ENCODE measurements at regions not wholly inside any gene's neighbourhood (a gene's known extent, or its start where the extent isn't known, plus 50 kb on each side); places are given as distances from the start of the nearest gene placed in this dataset.
"Not testable (repeated sequence)": the region's sequence is repeated elsewhere in the genome, so short reads cannot be mapped to it uniquely, and the experiment has no call there.

DNA sequence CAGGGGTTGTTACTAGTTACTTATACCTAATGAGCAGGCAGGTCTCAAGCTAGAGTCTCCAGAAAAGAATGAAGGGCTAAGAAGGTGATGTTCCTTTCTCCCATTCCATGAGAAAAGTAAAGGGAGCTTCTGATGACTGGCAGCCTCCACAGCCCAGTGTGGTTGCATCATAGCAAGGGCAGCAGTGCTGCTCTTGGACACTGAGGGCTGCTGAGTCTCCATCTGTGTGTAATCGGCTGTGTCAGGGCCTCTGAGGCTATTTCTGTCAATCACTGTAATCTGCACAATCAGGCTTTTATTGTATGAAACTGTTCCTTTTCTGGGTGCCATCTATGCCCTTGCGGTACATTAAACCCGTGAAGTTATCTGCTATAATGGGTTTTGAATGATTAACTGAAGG lies 164.1 kb upstream of the FBXO11 start:
- WGBS (ENCODE audit: insufficient coverage, insufficient read length): no CpG with 5 or more reads among the region's 3 CpGs
- no peak overlapping the region for H3K27ac ChIP-seq (ENCODE audit: low read length)
- H3K36me3 ChIP-seq (ENCODE audit: control insufficient read depth, insufficient read depth, low read length): no peaks in the 10 kb centered on the region
- DNase-seq (ENCODE audit: low read depth, low spot score): no peak
- H3K4me1 ChIP-seq (ENCODE audit: control insufficient read depth, insufficient read depth, low read length): no peaks in the 10 kb centered on the region
- no peaks in the 10 kb centered on the region for H3K27me3 ChIP-seq (ENCODE audit: control insufficient read depth, insufficient read depth, low read length)
- no peaks in the 10 kb centered on the region for H3K9me3 ChIP-seq (ENCODE audit: control insufficient read depth, insufficient read depth, low read length)
- H3K4me3 ChIP-seq (ENCODE audit: low read length): no peak overlapping the region

DNA sequence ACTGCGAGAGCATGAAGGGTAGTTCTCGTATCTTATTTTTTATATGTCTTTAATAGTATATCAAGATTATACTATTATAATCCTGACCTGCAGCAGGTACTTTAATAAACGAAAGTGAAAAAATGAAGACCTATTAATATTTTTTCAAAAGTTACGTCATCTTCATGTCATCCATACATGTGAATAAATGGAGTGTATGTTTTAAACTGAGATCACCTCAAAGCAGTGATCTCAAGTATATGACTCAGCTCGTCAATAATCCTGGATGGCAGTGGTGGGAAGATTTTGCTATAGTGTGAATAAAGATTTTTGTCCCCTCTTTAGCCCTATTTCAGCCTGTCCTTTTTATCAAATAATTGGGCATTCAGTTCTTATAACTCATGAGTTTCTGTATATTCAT lies 166.3 kb upstream of the FBXO11 start:
- Histone ChIP-seq H3K36me3 (ENCODE audit: control insufficient read depth, insufficient read depth, low read length) (no peaks in the 10 kb centered on the region), H3K27ac (ENCODE audit: low read length) (no peak overlapping the region), H3K4me1 (ENCODE audit: control insufficient read depth, insufficient read depth, low read length) (no peaks in the 10 kb centered on the region), H3K9me3 (ENCODE audit: control insufficient read depth, insufficient read depth, low read length) (no peaks in the 10 kb centered on the region), H3K27me3 (ENCODE audit: control insufficient read depth, insufficient read depth, low read length) (no peaks in the 10 kb centered on the region), H3K4me3 (ENCODE audit: low read length) (no peak overlapping the region)
- DNase-seq (ENCODE audit: low read depth, low spot score): no peak
- no CpG with 5 or more reads among the region's 5 CpGs for WGBS (ENCODE audit: insufficient coverage, insufficient read length)

DNA sequence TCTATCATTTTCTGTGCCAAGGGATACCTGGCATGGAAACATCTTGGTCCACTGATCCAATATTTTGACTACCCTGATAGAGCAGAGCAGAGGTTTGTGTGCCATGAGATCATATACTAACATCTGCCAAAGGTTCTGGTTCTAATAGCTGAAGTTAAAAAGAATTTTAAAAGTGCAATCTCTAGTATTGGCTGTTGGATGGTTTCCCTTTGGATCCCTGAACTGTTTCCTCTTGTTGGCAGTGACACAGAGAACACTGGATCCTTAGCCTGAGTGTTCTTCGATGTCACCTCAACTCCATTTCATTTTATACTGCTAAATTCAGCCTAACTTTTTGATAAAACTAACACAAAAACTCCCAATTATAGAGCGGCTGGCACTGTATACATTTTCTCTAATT lies 169.3 kb upstream of the FBXO11 start:
- Histone ChIP-seq H3K4me3 (ENCODE audit: low read length) (no peak overlapping the region), H3K36me3 (ENCODE audit: control insufficient read depth, insufficient read depth, low read length) (no peaks in the 10 kb centered on the region), H3K27me3 (ENCODE audit: control insufficient read depth, insufficient read depth, low read length) (no peaks in the 10 kb centered on the region), H3K27ac (ENCODE audit: low read length) (no peak overlapping the region), H3K4me1 (ENCODE audit: control insufficient read depth, insufficient read depth, low read length) (no peaks in the 10 kb centered on the region), H3K9me3 (ENCODE audit: control insufficient read depth, insufficient read depth, low read length) (no peaks in the 10 kb centered on the region)
- no CpG with 5 or more reads among the region's 2 CpGs for WGBS (ENCODE audit: insufficient coverage, insufficient read length)
- no peak for DNase-seq (ENCODE audit: low read depth, low spot score)

DNA sequence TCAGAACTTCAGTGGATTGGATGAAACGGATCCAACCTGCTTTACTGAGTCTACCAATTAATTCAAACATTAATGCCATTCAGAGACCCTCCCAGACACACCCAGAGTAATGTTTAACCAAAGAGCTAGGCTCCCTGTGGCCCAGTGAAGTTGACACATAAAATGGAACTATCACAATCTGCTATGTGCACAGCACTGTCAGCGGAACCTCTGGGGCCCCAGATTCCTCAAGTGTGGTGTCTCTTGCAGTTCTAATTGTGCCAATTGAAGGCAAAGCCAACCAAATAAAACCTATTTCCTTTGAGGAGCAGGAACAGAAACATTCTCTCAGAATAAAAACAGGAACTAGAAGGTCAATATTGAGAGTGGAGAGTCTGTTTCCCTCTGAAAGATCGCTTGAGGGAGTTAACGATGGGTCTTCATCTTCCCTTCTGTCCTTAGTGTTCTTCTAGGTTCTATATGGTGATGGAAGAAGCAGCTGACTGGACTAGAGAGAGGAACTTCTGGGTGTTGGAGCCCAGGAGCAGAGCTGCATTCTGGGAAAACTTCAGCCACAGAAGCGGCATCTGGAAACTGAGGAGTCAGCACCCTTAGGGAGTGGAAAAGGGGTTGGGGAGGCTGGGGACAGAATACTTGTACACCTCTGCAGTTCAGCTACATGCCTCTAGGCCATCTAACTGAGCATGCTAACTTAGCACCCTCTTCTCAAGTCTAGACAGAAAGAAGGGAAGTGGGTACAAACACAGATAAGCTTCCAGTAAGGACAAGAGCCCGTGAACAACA lies 174.4 kb upstream of the FBXO11 start:
- DNase-seq (ENCODE audit: low read depth, low spot score): no peak
- Histone ChIP-seq H3K36me3 (ENCODE audit: control insufficient read depth, insufficient read depth, low read length) (no peaks in the 10 kb centered on the region), H3K27ac (ENCODE audit: low read length) (no peak overlapping the region), H3K4me1 (ENCODE audit: control insufficient read depth, insufficient read depth, low read length) (no peaks in the 10 kb centered on the region), H3K27me3 (ENCODE audit: control insufficient read depth, insufficient read depth, low read length) (no peaks in the 10 kb centered on the region), H3K9me3 (ENCODE audit: control insufficient read depth, insufficient read depth, low read length) (no peaks in the 10 kb centered on the region), H3K4me3 (ENCODE audit: low read length) (no peak overlapping the region)
- WGBS (ENCODE audit: insufficient coverage, insufficient read length): no CpG with 5 or more reads among the region's 6 CpGs

DNA sequence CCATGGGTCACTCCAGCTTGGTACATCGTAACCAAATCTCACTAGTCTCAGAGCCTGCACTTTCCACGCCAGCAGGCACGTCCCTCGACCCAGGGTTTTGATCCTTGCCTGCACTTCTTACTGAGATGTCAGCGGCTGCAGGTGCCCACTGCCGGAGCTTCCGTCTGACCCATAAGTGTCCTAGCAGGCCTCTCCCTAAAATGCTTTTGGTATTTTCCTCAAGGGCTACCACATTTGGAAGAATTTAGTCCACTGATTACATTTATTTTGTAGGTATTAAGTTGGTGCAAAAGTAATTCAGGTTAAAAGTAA lies 175.0 kb upstream of the FBXO11 start:
- Histone ChIP-seq H3K27me3 (ENCODE audit: control insufficient read depth, insufficient read depth, low read length) (no peaks in the 10 kb centered on the region), H3K4me3 (ENCODE audit: low read length) (no peak overlapping the region)
- no CpG with 5 or more reads among the region's 7 CpGs for WGBS (ENCODE audit: insufficient coverage, insufficient read length)

DNA sequence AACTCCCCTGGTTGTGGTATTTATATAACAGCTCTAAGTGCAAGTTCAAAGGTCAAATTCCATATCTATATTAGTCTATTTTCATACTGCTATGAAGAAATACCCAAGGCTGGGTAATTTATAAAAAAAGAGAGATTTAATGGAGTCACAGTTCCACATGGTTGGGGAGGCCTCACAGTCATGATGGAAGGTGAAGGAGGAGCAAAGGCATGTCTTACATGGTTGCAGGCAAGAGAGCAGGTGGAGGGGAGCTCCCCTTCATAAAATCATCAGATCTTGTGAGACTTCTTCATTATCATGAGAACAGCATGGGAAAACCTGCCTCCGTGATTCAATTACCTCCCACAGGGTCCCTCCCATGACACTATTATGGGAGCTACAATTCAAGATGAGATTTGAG lies 179.6 kb upstream of the FBXO11 start:
- Histone ChIP-seq H3K4me1 (ENCODE audit: control insufficient read depth, insufficient read depth, low read length) (no peaks in the 10 kb centered on the region), H3K27me3 (ENCODE audit: control insufficient read depth, insufficient read depth, low read length) (no peaks in the 10 kb centered on the region), H3K27ac (ENCODE audit: low read length) (no peak overlapping the region), H3K9me3 (ENCODE audit: control insufficient read depth, insufficient read depth, low read length) (peaks cover 3% of the 10 kb centered on the region; the same call in 1 of the 2 replicates), H3K4me3 (ENCODE audit: low read length) (no peak overlapping the region), H3K36me3 (ENCODE audit: control insufficient read depth, insufficient read depth, low read length) (0 out of 2 replicates have a peak, but pooled peaks cover 3% of the 10 kb centered on the region)
- DNase-seq (ENCODE audit: low read depth, low spot score): no peak
- no CpG with 5 or more reads among the region's 1 CpG for WGBS (ENCODE audit: insufficient coverage, insufficient read length)

More for the DNA sequence above, 175.0 kb upstream of the FBXO11 start:
- no peak overlapping the region for H3K27ac ChIP-seq (ENCODE audit: low read length)
- H3K9me3 ChIP-seq (ENCODE audit: control insufficient read depth, insufficient read depth, low read length): no peaks in the 10 kb centered on the region
- no peak for DNase-seq (ENCODE audit: low read depth, low spot score)
- H3K4me1 ChIP-seq (ENCODE audit: control insufficient read depth, insufficient read depth, low read length): no peaks in the 10 kb centered on the region
- no peaks in the 10 kb centered on the region for H3K36me3 ChIP-seq (ENCODE audit: control insufficient read depth, insufficient read depth, low read length)

DNA sequence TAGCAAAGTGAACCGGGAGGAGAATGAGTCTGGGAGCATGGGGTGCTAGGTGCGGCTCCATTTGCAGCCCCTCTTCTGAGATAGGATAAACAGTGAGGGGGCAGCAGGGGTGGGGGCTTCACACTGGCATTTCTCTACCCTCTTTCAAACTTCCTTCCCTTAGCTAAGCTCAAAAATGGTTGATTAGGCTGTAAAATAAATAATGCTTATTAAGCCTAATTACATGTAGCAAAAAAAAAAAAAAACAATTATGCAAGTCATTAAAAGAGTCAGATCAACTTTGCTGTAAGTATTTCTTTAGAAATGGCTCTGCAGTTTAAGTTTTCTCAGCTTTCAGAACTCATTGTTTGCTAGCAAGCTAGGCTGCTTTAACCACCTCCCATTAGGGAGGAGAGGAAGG lies 182.7 kb upstream of the FBXO11 start:
- no peaks in the 10 kb centered on the region for H3K27me3 ChIP-seq (ENCODE audit: control insufficient read depth, insufficient read depth, low read length)
- WGBS (ENCODE audit: insufficient coverage, insufficient read length): no CpG with 5 or more reads among the region's 2 CpGs
- 0 out of 2 replicates have a peak, but pooled peaks cover 3% of the 10 kb centered on the region for H3K36me3 ChIP-seq (ENCODE audit: control insufficient read depth, insufficient read depth, low read length)
- H3K4me3 ChIP-seq (ENCODE audit: low read length): no peak overlapping the region
- no peaks in the 10 kb centered on the region for H3K4me1 ChIP-seq (ENCODE audit: control insufficient read depth, insufficient read depth, low read length)
- DNase-seq (ENCODE audit: low read depth, low spot score): no peak
- H3K27ac ChIP-seq (ENCODE audit: low read length): no peak overlapping the region
- peaks cover 3% of the 10 kb centered on the region; the same call in 1 of the 2 replicates for H3K9me3 ChIP-seq (ENCODE audit: control insufficient read depth, insufficient read depth, low read length)

DNA sequence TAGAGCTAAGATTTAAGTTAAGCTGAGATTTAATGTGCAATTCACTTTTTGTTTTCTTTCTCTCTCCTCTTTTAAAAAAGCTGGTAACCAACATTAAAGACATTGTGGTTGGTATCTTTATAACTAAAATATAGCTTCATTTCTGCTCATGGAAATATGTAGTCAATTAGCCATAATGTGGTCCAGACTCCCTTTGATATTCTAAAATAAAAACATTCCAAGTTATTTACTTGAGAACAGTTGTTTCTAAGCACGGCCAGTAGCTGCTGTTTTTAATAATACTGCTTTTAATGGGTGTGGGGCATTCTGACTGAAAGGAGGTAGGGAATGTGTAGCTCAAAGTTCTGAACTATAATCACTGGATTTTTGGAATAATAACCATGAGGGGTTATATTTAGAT lies 183.3 kb upstream of the FBXO11 start:
- Histone ChIP-seq H3K4me1 (ENCODE audit: control insufficient read depth, insufficient read depth, low read length) (no peaks in the 10 kb centered on the region), H3K36me3 (ENCODE audit: control insufficient read depth, insufficient read depth, low read length) (0 out of 2 replicates have a peak, but pooled peaks cover 3% of the 10 kb centered on the region), H3K9me3 (ENCODE audit: control insufficient read depth, insufficient read depth, low read length) (peaks cover 3% of the 10 kb centered on the region; the same call in 1 of the 2 replicates), H3K27me3 (ENCODE audit: control insufficient read depth, insufficient read depth, low read length) (no peaks in the 10 kb centered on the region), H3K27ac (ENCODE audit: low read length) (no peak overlapping the region), H3K4me3 (ENCODE audit: low read length) (no peak overlapping the region)
- DNase-seq (ENCODE audit: low read depth, low spot score): no peak
- WGBS (ENCODE audit: insufficient coverage, insufficient read length): no CpG with 5 or more reads among the region's 1 CpG

DNA sequence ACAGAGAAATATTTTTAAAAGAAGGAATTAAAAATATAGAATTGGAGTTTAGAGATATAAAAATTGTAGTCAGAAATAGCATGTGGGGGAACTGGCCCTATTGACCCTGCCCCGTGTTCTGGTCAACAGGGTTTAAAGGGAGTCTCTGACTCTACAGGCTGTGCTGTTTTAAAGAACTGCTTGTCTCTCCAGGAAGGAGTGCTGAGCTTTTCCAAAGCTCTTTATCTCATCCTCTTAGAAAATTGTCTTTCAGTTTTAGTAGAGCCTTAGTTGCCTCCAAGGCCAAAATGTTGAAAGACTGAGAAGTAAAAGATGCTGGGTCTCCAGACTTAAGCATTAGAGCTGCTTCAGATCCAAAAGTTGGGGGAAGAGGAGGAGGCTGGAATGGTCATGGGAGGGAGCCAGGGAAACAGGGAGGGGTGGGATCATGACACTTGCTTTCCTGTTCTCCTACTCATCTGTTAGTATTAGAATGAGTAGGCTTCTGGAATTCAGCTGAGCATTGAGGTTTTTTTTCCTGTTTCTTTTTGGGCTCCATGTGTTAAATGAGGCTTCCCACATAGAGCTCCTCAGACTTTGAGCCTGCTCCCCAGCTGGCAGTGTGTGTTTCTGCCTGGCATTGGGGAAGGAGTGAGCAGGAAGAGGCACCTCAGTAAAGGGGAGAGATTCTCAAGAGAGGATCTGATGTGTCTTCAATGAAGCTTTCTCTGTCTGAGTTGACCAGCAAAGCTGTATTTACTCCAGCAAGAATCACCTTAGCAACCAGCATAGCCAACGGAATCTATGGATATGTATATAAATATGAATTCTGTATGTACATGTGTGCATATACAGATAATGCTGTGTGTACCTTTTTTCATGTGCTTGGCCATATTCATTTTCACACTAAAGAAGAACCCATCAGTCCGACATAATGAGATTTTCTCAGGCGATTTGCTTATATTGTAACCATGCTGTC lies 186.8 kb upstream of the FBXO11 start:
- no peak for DNase-seq (ENCODE audit: low read depth, low spot score)
- no peak overlapping the region for H3K4me3 ChIP-seq (ENCODE audit: low read length)
- no CpG with 5 or more reads among the region's 4 CpGs for WGBS (ENCODE audit: insufficient coverage, insufficient read length)
- no peaks in the 10 kb centered on the region for H3K4me1 ChIP-seq (ENCODE audit: control insufficient read depth, insufficient read depth, low read length)
- H3K27me3 ChIP-seq (ENCODE audit: control insufficient read depth, insufficient read depth, low read length): no peaks in the 10 kb centered on the region
- 0 out of 2 replicates have a peak, but pooled peaks cover 3% of the 10 kb centered on the region for H3K36me3 ChIP-seq (ENCODE audit: control insufficient read depth, insufficient read depth, low read length)
- peaks cover 3% of the 10 kb centered on the region; the same call in 1 of the 2 replicates for H3K9me3 ChIP-seq (ENCODE audit: control insufficient read depth, insufficient read depth, low read length)
- H3K27ac ChIP-seq (ENCODE audit: low read length): no peak overlapping the region

DNA sequence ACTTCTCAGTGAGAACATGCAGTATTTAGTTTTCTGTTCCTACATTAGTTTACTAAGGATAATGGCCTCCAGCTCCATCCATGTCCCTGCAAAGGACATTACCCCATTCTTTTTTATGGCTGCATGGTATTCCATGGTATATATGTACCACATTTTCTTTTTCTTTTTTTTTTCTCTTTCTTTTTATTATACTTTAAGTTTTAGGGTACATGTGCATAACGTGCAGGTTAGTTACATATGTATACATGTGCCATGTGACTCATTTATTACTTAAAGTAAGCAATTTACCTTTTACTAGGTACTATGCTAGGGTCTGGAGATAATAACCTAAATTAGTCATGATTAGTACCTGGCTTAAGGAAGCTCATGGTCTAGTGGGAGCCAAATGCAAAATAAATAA lies 190.5 kb upstream of the FBXO11 start:
- H3K27ac ChIP-seq (ENCODE audit: low read length); DNase-seq (ENCODE audit: low read depth, low spot score); H3K36me3 ChIP-seq (ENCODE audit: control insufficient read depth, insufficient read depth, low read length); H3K9me3 ChIP-seq (ENCODE audit: control insufficient read depth, insufficient read depth, low read length); H3K4me3 ChIP-seq (ENCODE audit: low read length); H3K4me1 ChIP-seq (ENCODE audit: control insufficient read depth, insufficient read depth, low read length); H3K27me3 ChIP-seq (ENCODE audit: control insufficient read depth, insufficient read depth, low read length): not testable (repeated sequence)
- no CpG with 5 or more reads among the region's 1 CpG for WGBS (ENCODE audit: insufficient coverage, insufficient read length)

All from iPS DF 6.9 (cell line).